ENCODE measurements at regions not wholly inside any gene's neighbourhood (a gene's known extent, or its start where the extent isn't known, plus 50 kb on each side); places are given as distances from the start of the nearest gene placed in this dataset.

GRCh38 chr22:49697047-49697446 is 130.6 kb downstream of the BRD1 start:
- 74 to 80% (median 77%) methylated on average over 3 of the region's 3 CpGs for WGBS, 4 donors
- Histone ChIP-seq H3K4me3 (no peak overlapping the region), H3K4me1 (replicated peaks in 1 of 2) (no peaks in the 10 kb centered on the region), H3K9me3 (replicated peaks in 1 of 3) (no peaks in the 10 kb centered on the region), H3K36me3 (replicated peaks in 1 of 2) (no peaks in the 10 kb centered on the region), H3K27me3 (peaks cover 3% of the 10 kb centered on the region), H3K27ac (no peak overlapping the region)
- TF ChIP-seq POLR2A (IDR thresholded peaks at IDR 0.05) (no peak), CTCF (IDR thresholded peaks at IDR 0.05) (no peak)
- no peak for DNase-seq
- intact Hi-C loops (cut with DNase I): no loop called here

GRCh38 chr22:49694462-49695260 is 133.0 kb downstream of the BRD1 start:
- Histone ChIP-seq H3K27ac (no peak overlapping the region), H3K9me3 (replicated peaks in 1 of 3) (no peaks in the 10 kb centered on the region), H3K4me1 (replicated peaks in 1 of 2) (no peaks in the 10 kb centered on the region), H3K36me3 (replicated peaks in 1 of 2) (no peaks in the 10 kb centered on the region), H3K4me3 (no peak overlapping the region), H3K27me3 (no peaks in the 10 kb centered on the region)
- no peak for TF ChIP-seq POLR2A (IDR thresholded peaks at IDR 0.05)
- no peak for TF ChIP-seq CTCF (IDR thresholded peaks at IDR 0.05)
- intact Hi-C loops (cut with DNase I): no loop called here
- WGBS, 4 donors: 67 to 76% (median 75%) methylated on average over 6 to 9 of the region's 9 CpGs
- peak in 1 of 7 donors; percentile 2 for DNase-seq

GRCh38 chr22:49693848-49694247 is 133.8 kb downstream of the BRD1 start:
- no peak for TF ChIP-seq CTCF (IDR thresholded peaks at IDR 0.05)
- no peak for TF ChIP-seq POLR2A (IDR thresholded peaks at IDR 0.05)
- peaks cover 5% of the 10 kb centered on the region for H3K27me3 ChIP-seq
- intact Hi-C loops (cut with DNase I): no loop called here
- no peaks in the 10 kb centered on the region for H3K36me3 ChIP-seq (replicated peaks in 1 of 2)
- WGBS, 4 donors: 82 to 87% (median 85%) methylated on average over 9 to 10 of the region's 10 CpGs
- no peaks in the 10 kb centered on the region for H3K9me3 ChIP-seq (replicated peaks in 1 of 3)
- H3K4me3 ChIP-seq: no peak overlapping the region
- peak in 1 of 7 donors; percentile 3 for DNase-seq
- no peak overlapping the region for H3K27ac ChIP-seq
- no peaks in the 10 kb centered on the region for H3K4me1 ChIP-seq (replicated peaks in 1 of 2)

GRCh38 chr22:49693416-49693815 is 134.3 kb downstream of the BRD1 start:
- H3K36me3 ChIP-seq (replicated peaks in 1 of 2): no peaks in the 10 kb centered on the region
- H3K4me1 ChIP-seq (replicated peaks in 1 of 2): no peaks in the 10 kb centered on the region
- H3K9me3 ChIP-seq (replicated peaks in 1 of 3): no peaks in the 10 kb centered on the region
- peaks cover 9% of the 10 kb centered on the region for H3K27me3 ChIP-seq
- DNase-seq: peak in 1 of 7 donors; percentile 1
- intact Hi-C loops (cut with DNase I): no loop called here
- 77 to 95% (median 82%) methylated on average over 6 to 11 of the region's 11 CpGs for WGBS, 4 donors
- no peak for TF ChIP-seq POLR2A (IDR thresholded peaks at IDR 0.05)
- TF ChIP-seq CTCF (IDR thresholded peaks at IDR 0.05): no peak
- no peak overlapping the region for H3K27ac ChIP-seq
- H3K4me3 ChIP-seq: no peak overlapping the region

All from adrenal gland (tissue), 9 donors.